IMR-90 (cell line): ENCODE measurements at regions not wholly inside any gene's neighbourhood (a gene's known extent, or its start where the extent isn't known, plus 50 kb on each side); places are given as distances from the start of the nearest gene placed in this dataset.
A peak's percentile ranks its signal among the peaks of the same experiment; 100 is the strongest.

ENCODE experiments used
- ATAC-seq: fragments of 200-7000 bp; cut with Tn5 transposase; 2 replicates; pipeline ENCODE4 v1.9.1; 2020; ENCODE audit warnings: low read depth, mild to moderate bottlenecking, moderate library complexity
- BruUV-seq: library from RNA; stranded (reverse); fragments of 400-500 nt; replicated peaks from 2 replicates; lab custom pipeline; 2021; lab: Mats Ljungman, UMichigan
- CTCF ChIA-PET: fragments of 300-600 bp; formaldehyde crosslinking; extraction: SDS; loops from one replicate; lab custom pipeline; 2021; ENCODE audit warnings: antibody characterized with exemption; lab: Yijun Ruan, JAX
- POLR2A ChIA-PET: fragments of 300-600 bp; sonication (Branson Sonifier 250); formaldehyde crosslinking; loops from one replicate; lab custom pipeline; 2022; ENCODE audit warnings: antibody characterized with exemption; ENCODE audit not compliant: unreplicated experiment; lab: Charles Lee
- DNase-seq: peaks from one replicate; pipeline ENCODE4 v3.0.0; 2013
- H2AFZ ChIP-seq: replicated peaks from 2 replicates; pipeline ENCODE3; 2013; ENCODE audit warnings: low read length, mild to moderate bottlenecking; ENCODE audit not compliant: poor library complexity
- H2AK5ac ChIP-seq: 2 replicates; pipeline ENCODE4 v1.6.1; 2013; ENCODE audit warnings: low read depth, low read length, inconsistent platforms
- H2AK9ac ChIP-seq: replicated peaks from 2 replicates; pipeline ENCODE3; 2013; ENCODE audit warnings: mild to moderate bottlenecking, low read depth, low read length, moderate library complexity; ENCODE audit not compliant: poor library complexity
- H2BK120ac ChIP-seq: 2 replicates; pipeline ENCODE4 v1.6.1; 2013; ENCODE audit warnings: low read depth, low read length, inconsistent platforms
- H2BK15ac ChIP-seq: 3 replicates; pipeline ENCODE4 v1.6.1; 2013; ENCODE audit warnings: low read depth, low read length, inconsistent platforms
- H2BK20ac ChIP-seq: 2 replicates; pipeline ENCODE4 v1.6.1; 2013; ENCODE audit warnings: low read depth, mild to moderate bottlenecking, inconsistent platforms, low read length, moderate library complexity
- H2BK5ac ChIP-seq: 2 replicates; pipeline ENCODE4 v1.6.1; 2013; ENCODE audit warnings: mild to moderate bottlenecking, low read depth, low read length, inconsistent platforms; ENCODE audit not compliant: poor library complexity, severe bottlenecking
- H3K14ac ChIP-seq: replicated peaks from 2 replicates; pipeline ENCODE4 v1.6.1; 2013; ENCODE audit warnings: low read depth, low read length, inconsistent platforms
- H3K18ac ChIP-seq: 2 replicates; pipeline ENCODE4 v1.6.1; 2013; ENCODE audit warnings: low read depth, low read length, control low read depth
- H3K23ac ChIP-seq: 2 replicates; pipeline ENCODE4 v1.6.1; 2013; ENCODE audit warnings: low read depth, low read length, inconsistent platforms
- H3K27ac ChIP-seq: 2 replicates; pipeline ENCODE4 v1.5.1; 2013; ENCODE audit warnings: mild to moderate bottlenecking, control low read depth, low read length; ENCODE audit not compliant: insufficient read depth
- H3K27me3 ChIP-seq: 2 replicates; pipeline ENCODE4 v1.6.1; 2013; ENCODE audit warnings: low read length; ENCODE audit not compliant: control insufficient read depth, insufficient read depth
- H3K36me3 ChIP-seq: 2 replicates; pipeline ENCODE4 v1.6.1; 2013; ENCODE audit warnings: low read length, mixed read lengths; ENCODE audit not compliant: control insufficient read depth, insufficient read depth
- H3K4ac ChIP-seq: 2 replicates; pipeline ENCODE4 v1.6.1; 2013; ENCODE audit warnings: low read depth, low read length, inconsistent platforms
- H3K4me1 ChIP-seq: 2 replicates; pipeline ENCODE4 v1.6.1; 2013; ENCODE audit warnings: low read length, mixed read lengths; ENCODE audit not compliant: control insufficient read depth, insufficient read depth
- H3K4me2 ChIP-seq: 2 replicates; pipeline ENCODE4 v1.6.1; 2013; ENCODE audit warnings: low read depth, mild to moderate bottlenecking, control low read depth, low read length, moderate library complexity
- H3K4me3 ChIP-seq: 2 replicates; pipeline ENCODE4 v1.5.1; 2013; ENCODE audit warnings: low read depth, mild to moderate bottlenecking, control low read depth, low read length, moderate library complexity; ENCODE audit not compliant: insufficient read depth
- H3K56ac ChIP-seq: 2 replicates; pipeline ENCODE4 v1.6.1; 2013; ENCODE audit warnings: low read length, inconsistent platforms; ENCODE audit not compliant: insufficient read depth; ENCODE audit errors: extremely low read depth
- H3K79me1 ChIP-seq, 2 experiments: 2 replicates each; pipeline ENCODE4 v1.6.1; 2013; ENCODE audit warnings: low read length in 2 of 2, inconsistent platforms in 1 of 2, low read depth in 1 of 2
- H3K9ac ChIP-seq: 2 replicates; pipeline ENCODE4 v1.6.1; 2013; ENCODE audit warnings: low read depth, low read length, control low read depth
- H3K9me1 ChIP-seq: 2 replicates; pipeline ENCODE4 v1.6.1; 2013; ENCODE audit warnings: low read length, inconsistent platforms; ENCODE audit not compliant: insufficient read depth
- H3K9me3 ChIP-seq: 2 replicates; pipeline ENCODE4 v1.6.1; 2013; ENCODE audit warnings: low read length; ENCODE audit not compliant: control insufficient read depth, insufficient read depth
- H4K20me1 ChIP-seq: 2 replicates; pipeline ENCODE4 v1.6.1; 2013; ENCODE audit warnings: low read length, inconsistent platforms; ENCODE audit not compliant: insufficient read depth
- H4K5ac ChIP-seq: 2 replicates; pipeline ENCODE4 v1.6.1; 2013; ENCODE audit warnings: mild to moderate bottlenecking, low read depth, low read length, control low read depth
- H4K8ac ChIP-seq, 2 experiments: 2 replicates each; pipeline ENCODE4 v1.6.1; 2013; ENCODE audit warnings: low read depth in 2 of 2, low read length in 2 of 2, control low read depth in 1 of 2, inconsistent platforms in 1 of 2
- H4K91ac ChIP-seq: 2 replicates; pipeline ENCODE4 v1.6.1; 2013; ENCODE audit warnings: low read depth, low read length, inconsistent platforms; ENCODE audit not compliant: insufficient read depth
- CHD1 ChIP-seq: IDR thresholded peaks from 2 replicates; pipeline ENCODE4 v1.6.1; 2012; ENCODE audit warnings: low read depth, low read length, improper control_type of control experiment
- FOS ChIP-seq: fragments of 150-350 bp; IDR thresholded peaks from 2 replicates; pipeline ENCODE4 v1.6.1; 2016; ENCODE audit warnings: low read depth, low read length
- MAFK ChIP-seq: IDR thresholded peaks from 2 replicates; pipeline ENCODE4 v1.6.1; 2012; ENCODE audit warnings: low read depth, low read length, improper control_type of control experiment
- MAZ ChIP-seq: IDR thresholded peaks from 2 replicates; pipeline ENCODE4 v1.6.1; 2012; ENCODE audit warnings: low read depth, mild to moderate bottlenecking, low read length, improper control_type of control experiment, moderate library complexity, borderline replicate concordance
- POLR2A ChIP-seq: IDR thresholded peaks from 2 replicates; pipeline ENCODE4 v1.6.1; 2012; ENCODE audit warnings: mild to moderate bottlenecking, low read depth, low read length
- RAD21 ChIP-seq: IDR thresholded peaks from 2 replicates; pipeline ENCODE4 v1.6.1; 2012; ENCODE audit warnings: low read length, improper control_type of control experiment
- RFX5 ChIP-seq: IDR thresholded peaks from 2 replicates; pipeline ENCODE4 v1.8.0; 2012; ENCODE audit warnings: low read depth, mild to moderate bottlenecking, low read length, moderate library complexity
- WGBS, 2 experiments: methylation state at CpG; one replicate each; pipeline versions ENCODE4 v1.1.5 to v1.1.7; 2013; ENCODE audit warnings: missing lambda C conversion rate in 2 of 2; ENCODE audit not compliant: insufficient read length in 1 of 2; ENCODE audit errors: extremely low coverage in 2 of 2; 5-methylcytosine and 5-hydroxymethylcytosine counted together
- dilution Hi-C: fragments of 300-500 bp; cut with HindIII; formaldehyde crosslinking; loops from one replicate; pipeline ENCODE4 v1.14.3; 2018; ENCODE audit warnings: low sequenced_read_pairs; ENCODE audit not compliant: unreplicated experiment
- in situ Hi-C: fragments of 300-500 bp; cut with MboI; formaldehyde crosslinking; loops from 3 replicates; pipeline ENCODE4 v1.14.3; 2019; ENCODE audit warnings: low sequenced_read_pairs, inconsistent platforms, mixed read lengths
- intact Hi-C: fragments of 100-400 bp; cut with micrococcal nuclease; formaldehyde crosslinking; loops from 2 replicates; pipeline ENCODE4 v1.10.0; 2022
- TF ChIP-seq, protein P1 (sequence below): fragments of 150-350 bp; IDR thresholded peaks from 2 replicates; pipeline ENCODE4 v1.6.1; 2016; ENCODE audit warnings: low read depth, mild to moderate bottlenecking, low read length, moderate library complexity, borderline replicate concordance
- TF ChIP-seq, protein P2 (sequence below): fragments of 150-350 bp; IDR thresholded peaks from 2 replicates; pipeline ENCODE4 v1.6.1; 2017; ENCODE audit warnings: mild to moderate bottlenecking, antibody characterized with exemption, low read length, low read depth

DNA sequence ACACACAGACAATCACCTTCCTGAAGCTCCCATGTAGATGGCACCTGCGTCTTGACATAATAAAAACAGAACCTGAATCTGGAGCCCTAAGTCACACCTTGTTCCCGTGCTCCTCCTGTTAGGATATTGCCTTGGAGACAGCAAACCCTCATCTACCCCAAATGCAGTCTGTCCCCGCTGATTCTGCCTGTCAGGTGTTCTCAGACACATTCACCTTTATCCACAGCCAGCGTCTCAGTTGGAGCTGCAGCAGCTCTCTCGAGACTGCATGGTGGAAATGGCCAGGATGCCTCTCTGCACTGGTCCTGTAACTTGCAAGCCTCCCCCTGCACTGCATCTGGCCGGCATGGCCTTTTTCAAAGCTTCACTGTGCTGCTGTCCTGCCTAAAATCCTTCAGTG lies 218.0 kb upstream of the ZNF32 start:
- peaks cover 0 to 16% of the 10 kb centered on the region in 2 experiments; a peak in 1 of 4 replicates for H3K79me1 ChIP-seq
- 0 out of 2 replicates have a peak overlapping the region, but pooled peaks have one; percentile 2 for H3K27ac ChIP-seq
- 0 out of 2 replicates have a peak overlapping the region, but pooled peaks have one; percentile 10 for H3K18ac ChIP-seq
- in situ Hi-C loops (no loop called here), intact Hi-C loops (loop anchor here (10.0 kb wide), 1 partner anchor 518 kb away; the partner anchor contains the start of gene CXCL12), dilution Hi-C loops (no loop called here)
- H3K9ac ChIP-seq = no peak overlapping the region
- H2AK9ac ChIP-seq = no peak overlapping the region
- peaks cover 34% of the 10 kb centered on the region for H3K4me1 ChIP-seq
- no peak overlapping the region for H3K23ac ChIP-seq
- POLR2A ChIA-PET = interaction anchor here (0.5 kb wide), 1 partner anchor 1085 kb away, joined by 3 read pairs; no protein-coding TSS in a partner anchor
- peaks cover 30% of the 10 kb centered on the region for H3K9me1 ChIP-seq
- no peak overlapping the region for H3K4me3 ChIP-seq
- H3K27me3 ChIP-seq = no peaks in the 10 kb centered on the region
- H4K8ac ChIP-seq = peak overlapping the region; percentile 64 to 95
- CTCF ChIA-PET = interaction anchor here (1.5 kb wide), 1 partner anchor 11 kb away, joined by 3 read pairs; no protein-coding TSS in a partner anchor
- peak overlapping the region; percentile 84 for H2BK20ac ChIP-seq
- no peaks in the 10 kb centered on the region for H4K20me1 ChIP-seq
- H3K14ac ChIP-seq = peak overlapping the region; percentile 26
- no peaks in the 10 kb centered on the region for H3K9me3 ChIP-seq
- peak overlapping the region; percentile 94 for H2BK5ac ChIP-seq
- no peak for ATAC-seq
- H4K5ac ChIP-seq = 0 out of 2 replicates have a peak overlapping the region, but pooled peaks have one; percentile 11
- 88% methylated on average over 4 of the region's 6 CpGs; no CpG with 5 or more reads in 1 of the 2 experiments for WGBS, 2 experiments
- H3K4ac ChIP-seq = peak overlapping the region; percentile 93
- 0 out of 2 replicates have a peak overlapping the region, but pooled peaks have one; percentile 10 for H3K56ac ChIP-seq
- no peak for TF ChIP-seq RFX5
- no peak for TF ChIP-seq MAFK
- no peak for TF ChIP-seq CHD1
- no peak for TF ChIP-seq POLR2A
- TF ChIP-seq, protein P1, sequence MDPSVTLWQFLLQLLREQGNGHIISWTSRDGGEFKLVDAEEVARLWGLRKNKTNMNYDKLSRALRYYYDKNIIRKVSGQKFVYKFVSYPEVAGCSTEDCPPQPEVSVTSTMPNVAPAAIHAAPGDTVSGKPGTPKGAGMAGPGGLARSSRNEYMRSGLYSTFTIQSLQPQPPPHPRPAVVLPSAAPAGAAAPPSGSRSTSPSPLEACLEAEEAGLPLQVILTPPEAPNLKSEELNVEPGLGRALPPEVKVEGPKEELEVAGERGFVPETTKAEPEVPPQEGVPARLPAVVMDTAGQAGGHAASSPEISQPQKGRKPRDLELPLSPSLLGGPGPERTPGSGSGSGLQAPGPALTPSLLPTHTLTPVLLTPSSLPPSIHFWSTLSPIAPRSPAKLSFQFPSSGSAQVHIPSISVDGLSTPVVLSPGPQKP = no peak
- no peak for TF ChIP-seq RAD21
- no peak for TF ChIP-seq MAZ
- TF ChIP-seq FOS = no peak
- TF ChIP-seq, protein P2, sequence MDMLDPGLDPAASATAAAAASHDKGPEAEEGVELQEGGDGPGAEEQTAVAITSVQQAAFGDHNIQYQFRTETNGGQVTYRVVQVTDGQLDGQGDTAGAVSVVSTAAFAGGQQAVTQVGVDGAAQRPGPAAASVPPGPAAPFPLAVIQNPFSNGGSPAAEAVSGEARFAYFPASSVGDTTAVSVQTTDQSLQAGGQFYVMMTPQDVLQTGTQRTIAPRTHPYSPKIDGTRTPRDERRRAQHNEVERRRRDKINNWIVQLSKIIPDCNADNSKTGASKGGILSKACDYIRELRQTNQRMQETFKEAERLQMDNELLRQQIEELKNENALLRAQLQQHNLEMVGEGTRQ = no peak
- H2AFZ ChIP-seq = no peak overlapping the region
- H3K4me2 ChIP-seq = no peak overlapping the region
- H2AK5ac ChIP-seq = peak overlapping the region; percentile 77
- no peak for DNase-seq
- no peaks in the 10 kb centered on the region for H3K36me3 ChIP-seq
- H4K91ac ChIP-seq = peak overlapping the region; percentile 99
- peak overlapping the region; percentile 96; the same call in 1 of the 3 replicates for H2BK15ac ChIP-seq
- peak overlapping the region; percentile 98 for H2BK120ac ChIP-seq
- BruUV-seq = no TSS peak
